Endodermal cell (in vitro differentiated cells): ENCODE measurements at regions not wholly inside any gene's neighbourhood (a gene's known extent, or its start where the extent isn't known, plus 50 kb on each side); places are given as distances from the start of the nearest gene placed in this dataset.
"Not testable (repeated sequence)": the region's sequence is repeated elsewhere in the genome, so short reads cannot be mapped to it uniquely, and the experiment has no call there.

ENCODE experiments used
- DNase-seq: peaks from one replicate; pipeline ENCODE4 v3.0.0-alpha.2; 2017
- H3K27ac ChIP-seq: 2 replicates; pipeline ENCODE4 v1.5.1; 2013; ENCODE audit warnings: mild to moderate bottlenecking, low read depth, low read length, moderate library complexity
- H3K27me3 ChIP-seq: 2 replicates; pipeline ENCODE4 v1.6.1; 2013; ENCODE audit warnings: mild to moderate bottlenecking, low read length, moderate library complexity; ENCODE audit not compliant: insufficient read depth, control insufficient read depth, poor library complexity, severe bottlenecking
- H3K36me3 ChIP-seq: 2 replicates; pipeline ENCODE4 v1.7.0; 2013; ENCODE audit warnings: mild to moderate bottlenecking, low read length, moderate library complexity; ENCODE audit not compliant: control insufficient read depth, insufficient read depth
- H3K4me1 ChIP-seq: one replicate; pipeline ENCODE4 v1.7.0; 2013; ENCODE audit warnings: low read length; ENCODE audit not compliant: control insufficient read depth, insufficient read depth
- H3K4me3 ChIP-seq: 2 replicates; pipeline ENCODE4 v1.5.1; 2013; ENCODE audit warnings: mild to moderate bottlenecking, low read length, moderate library complexity
- H3K9ac ChIP-seq: 2 replicates; pipeline ENCODE4 v1.6.1; 2013; ENCODE audit warnings: mild to moderate bottlenecking, low read length, moderate library complexity; ENCODE audit not compliant: poor library complexity, severe bottlenecking; ENCODE audit errors: extremely low read depth
- H3K9me3 ChIP-seq: 2 replicates; pipeline ENCODE4 v1.6.1; 2013; ENCODE audit warnings: mild to moderate bottlenecking, low read length, moderate library complexity; ENCODE audit not compliant: control insufficient read depth
- H3K27ac Mint-ChIP-seq: 2 replicates; pipeline ENCODE4 v1.8.0; 2020; ENCODE audit warnings: mixed read lengths
- H3K27me3 Mint-ChIP-seq: 2 replicates; pipeline ENCODE4 v1.8.0; 2021; ENCODE audit warnings: mild to moderate bottlenecking, mixed read lengths; ENCODE audit not compliant: insufficient read depth
- H3K36me3 Mint-ChIP-seq: 2 replicates; pipeline ENCODE4 v1.8.0; 2020; ENCODE audit warnings: low read depth, mixed read lengths
- H3K4me1 Mint-ChIP-seq: 2 replicates; pipeline ENCODE4 v1.8.0; 2020; ENCODE audit warnings: mixed read lengths
- H3K4me3 Mint-ChIP-seq: 2 replicates; pipeline ENCODE4 v1.8.0; 2020; ENCODE audit warnings: mild to moderate bottlenecking, moderate library complexity, mixed read lengths
- H3K9me3 Mint-ChIP-seq: 2 replicates; pipeline ENCODE4 v1.8.0; 2020; ENCODE audit warnings: mild to moderate bottlenecking, mixed read lengths
- WGBS, 2 experiments: methylation state at CpG; one replicate each; pipeline versions ENCODE4 v1.1.5 to v1.1.7; 2013; ENCODE audit warnings: missing lambda C conversion rate in 2 of 2, mixed read lengths in 1 of 2; ENCODE audit not compliant: insufficient coverage in 1 of 2, insufficient read length in 1 of 2; 5-methylcytosine and 5-hydroxymethylcytosine counted together
- TF ChIP-seq, protein P1 (sequence below): fragments of 200-600 bp; sonication (generic); conservative IDR thresholded peaks from 2 replicates; pipeline ENCODE4 v1.5.0; 2021; ENCODE audit warnings: antibody characterized with exemption, mild to moderate bottlenecking

DNA sequence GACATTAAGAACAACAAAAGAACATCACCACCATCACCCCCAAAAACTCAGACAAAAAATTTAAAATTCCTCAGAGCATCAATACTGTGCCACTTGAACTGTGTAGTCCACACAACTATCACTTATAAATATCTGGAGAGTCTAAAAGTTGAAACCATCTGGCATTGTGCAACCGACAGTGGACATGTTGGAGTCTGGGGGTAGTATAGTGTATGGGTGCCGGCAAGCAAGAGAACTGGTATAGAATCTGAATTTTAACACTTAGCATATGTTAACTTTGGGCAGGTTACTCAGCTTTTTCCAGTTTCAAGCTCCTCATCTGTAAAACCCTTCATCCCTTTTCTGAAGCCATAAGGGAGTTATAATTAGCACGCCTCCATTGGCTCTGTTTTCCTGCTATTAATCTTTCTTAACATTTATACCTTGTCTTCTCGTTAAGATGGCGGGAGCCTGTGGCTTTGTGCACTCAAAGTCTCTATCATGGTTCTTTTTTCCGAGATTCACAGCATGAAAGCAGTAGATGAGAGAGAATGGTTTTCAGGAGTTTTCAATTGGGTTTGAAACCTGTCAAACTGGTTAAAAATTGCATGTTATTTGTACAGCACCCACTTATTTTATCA lies 255.7 kb upstream of the TBL1XR1 start:
- H3K36me3 ChIP-seq = no peaks in the 10 kb centered on the region
- TF ChIP-seq, protein P1, sequence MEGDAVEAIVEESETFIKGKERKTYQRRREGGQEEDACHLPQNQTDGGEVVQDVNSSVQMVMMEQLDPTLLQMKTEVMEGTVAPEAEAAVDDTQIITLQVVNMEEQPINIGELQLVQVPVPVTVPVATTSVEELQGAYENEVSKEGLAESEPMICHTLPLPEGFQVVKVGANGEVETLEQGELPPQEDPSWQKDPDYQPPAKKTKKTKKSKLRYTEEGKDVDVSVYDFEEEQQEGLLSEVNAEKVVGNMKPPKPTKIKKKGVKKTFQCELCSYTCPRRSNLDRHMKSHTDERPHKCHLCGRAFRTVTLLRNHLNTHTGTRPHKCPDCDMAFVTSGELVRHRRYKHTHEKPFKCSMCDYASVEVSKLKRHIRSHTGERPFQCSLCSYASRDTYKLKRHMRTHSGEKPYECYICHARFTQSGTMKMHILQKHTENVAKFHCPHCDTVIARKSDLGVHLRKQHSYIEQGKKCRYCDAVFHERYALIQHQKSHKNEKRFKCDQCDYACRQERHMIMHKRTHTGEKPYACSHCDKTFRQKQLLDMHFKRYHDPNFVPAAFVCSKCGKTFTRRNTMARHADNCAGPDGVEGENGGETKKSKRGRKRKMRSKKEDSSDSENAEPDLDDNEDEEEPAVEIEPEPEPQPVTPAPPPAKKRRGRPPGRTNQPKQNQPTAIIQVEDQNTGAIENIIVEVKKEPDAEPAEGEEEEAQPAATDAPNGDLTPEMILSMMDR = no peak
- 95 to 97% methylated on average over 4 to 6 of the region's 6 CpGs for WGBS, 2 experiments
- H3K4me3 Mint-ChIP-seq = no peak overlapping the region
- no peaks in the 10 kb centered on the region for H3K27me3 ChIP-seq
- H3K4me1 ChIP-seq = no peaks in the 10 kb centered on the region
- no peaks in the 10 kb centered on the region for H3K36me3 Mint-ChIP-seq
- H3K27me3 Mint-ChIP-seq = no peaks in the 10 kb centered on the region
- peak overlapping the region; percentile 93 for H3K27ac ChIP-seq
- DNase-seq = no peak
- no peak overlapping the region for H3K27ac Mint-ChIP-seq
- no peak overlapping the region for H3K9ac ChIP-seq
- no peaks in the 10 kb centered on the region for H3K4me1 Mint-ChIP-seq
- no peak overlapping the region for H3K4me3 ChIP-seq
- peaks cover 12% of the 10 kb centered on the region for H3K9me3 ChIP-seq
- no peaks in the 10 kb centered on the region for H3K9me3 Mint-ChIP-seq

- H3K9me3 ChIP-seq = peaks cover 16% of the 10 kb centered on the region
- Mint-ChIP-seq H3K4me1 (no peaks in the 10 kb centered on the region), H3K9me3 (no peaks in the 10 kb centered on the region), H3K4me3 (no peak overlapping the region), H3K36me3 (no peaks in the 10 kb centered on the region), H3K27me3 (no peaks in the 10 kb centered on the region), H3K27ac (no peak overlapping the region)
- no peaks in the 10 kb centered on the region for H3K4me1 ChIP-seq
- TF ChIP-seq, protein P1 = no peak
- H3K36me3 ChIP-seq = no peaks in the 10 kb centered on the region
- no peak overlapping the region for H3K4me3 ChIP-seq
- no peak overlapping the region for H3K27ac ChIP-seq
- DNase-seq = no peak
- WGBS, 2 experiments = 100% methylated on average over 1 of the region's 2 CpGs; no CpG with 5 or more reads in 1 of the 2 experiments
- no peak overlapping the region for H3K9ac ChIP-seq
- H3K27me3 ChIP-seq = no peaks in the 10 kb centered on the region
These were observed 256.2 kb upstream of the TBL1XR1 start for GRCh38 chr3:177453451-177453844.

GRCh38 chr3:177457204-177457603 lies 259.9 kb upstream of the TBL1XR1 start:
- peaks cover 17% of the 10 kb centered on the region for H3K9me3 ChIP-seq
- H3K4me3 ChIP-seq, DNase-seq, H3K27me3 ChIP-seq, H3K4me1 Mint-ChIP-seq, H3K36me3 ChIP-seq, H3K27ac Mint-ChIP-seq, H3K36me3 Mint-ChIP-seq, H3K4me3 Mint-ChIP-seq, H3K9ac ChIP-seq, H3K4me1 ChIP-seq, H3K9me3 Mint-ChIP-seq, H3K27ac ChIP-seq, H3K27me3 Mint-ChIP-seq: not testable (repeated sequence)
- WGBS, 2 experiments = 88 to 96% methylated on average over 1 of the region's 1 CpG

DNA sequence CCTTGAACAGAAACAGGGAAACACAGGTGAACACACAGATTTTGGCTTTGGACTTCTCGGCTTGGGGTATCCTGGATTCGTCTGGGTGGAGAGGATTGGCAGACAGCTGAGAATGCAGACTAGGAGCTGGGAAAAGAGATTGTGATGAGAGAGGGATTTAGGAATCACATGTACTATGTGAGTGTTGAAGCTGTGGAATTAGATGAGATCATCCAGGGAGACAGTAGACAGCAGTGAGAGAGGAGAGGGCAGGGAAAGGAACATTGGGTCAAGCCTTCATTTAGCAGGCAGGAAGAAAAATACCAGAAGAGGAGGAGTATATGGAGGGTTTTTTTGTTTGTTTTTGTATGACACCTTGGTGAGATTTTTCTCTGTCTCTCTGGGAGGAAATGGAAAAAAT lies 262.1 kb upstream of the TBL1XR1 start:
- Histone ChIP-seq H3K27me3 (no peaks in the 10 kb centered on the region), H3K9me3 (peaks cover 17% of the 10 kb centered on the region), H3K27ac (peak overlapping the region; percentile 2), H3K4me3 (no peak overlapping the region), H3K4me1 (no peaks in the 10 kb centered on the region), H3K9ac (no peak overlapping the region), H3K36me3 (no peaks in the 10 kb centered on the region)
- Mint-ChIP-seq H3K27ac (no peak overlapping the region), H3K36me3 (no peaks in the 10 kb centered on the region), H3K4me1 (peaks cover 4% of the 10 kb centered on the region), H3K27me3 (no peaks in the 10 kb centered on the region), H3K4me3 (no peak overlapping the region), H3K9me3 (no peaks in the 10 kb centered on the region)
- TF ChIP-seq, protein P1 = no peak
- DNase-seq = no peak
- 90 to 100% methylated on average over 1 to 2 of the region's 2 CpGs for WGBS, 2 experiments
